Prostate gland (tissue), 2 donors: ENCODE measurements at regions not wholly inside any gene's neighbourhood (a gene's known extent, or its start where the extent isn't known, plus 50 kb on each side); places are given as distances from the start of the nearest gene placed in this dataset.

Source experiments
- CTCF ChIP-seq, 4 experiments: fragments of 200-600 bp in 2 of 4; fragments of 450-650 bp in 2 of 4; sonication (generic) in 2 of 4; IDR thresholded peaks; 1 replicate in 3 of 4; 2 replicates in 1 of 4; pipeline ENCODE4 v1.5.1; 2016 to 2019; ENCODE audit warnings: antibody characterized with exemption in 4 of 4, mild to moderate bottlenecking in 2 of 4, moderate library complexity in 2 of 4
- POLR2A ChIP-seq: fragments of 450-650 bp; IDR thresholded peaks from one replicate; pipeline ENCODE4 v1.6.1; 2016; ENCODE audit warnings: antibody characterized with exemption, mild to moderate bottlenecking

- TF ChIP-seq CTCF (IDR thresholded peaks at IDR 0.05) (no peak), POLR2A (no peak)
Measured at GRCh38 chr9:73736270-73736669, 584.6 kb downstream of the ANXA1 start.
